ENCODE measurements at regions not wholly inside any gene's neighbourhood (a gene's known extent, or its start where the extent isn't known, plus 50 kb on each side); places are given as distances from the start of the nearest gene placed in this dataset.

DNA sequence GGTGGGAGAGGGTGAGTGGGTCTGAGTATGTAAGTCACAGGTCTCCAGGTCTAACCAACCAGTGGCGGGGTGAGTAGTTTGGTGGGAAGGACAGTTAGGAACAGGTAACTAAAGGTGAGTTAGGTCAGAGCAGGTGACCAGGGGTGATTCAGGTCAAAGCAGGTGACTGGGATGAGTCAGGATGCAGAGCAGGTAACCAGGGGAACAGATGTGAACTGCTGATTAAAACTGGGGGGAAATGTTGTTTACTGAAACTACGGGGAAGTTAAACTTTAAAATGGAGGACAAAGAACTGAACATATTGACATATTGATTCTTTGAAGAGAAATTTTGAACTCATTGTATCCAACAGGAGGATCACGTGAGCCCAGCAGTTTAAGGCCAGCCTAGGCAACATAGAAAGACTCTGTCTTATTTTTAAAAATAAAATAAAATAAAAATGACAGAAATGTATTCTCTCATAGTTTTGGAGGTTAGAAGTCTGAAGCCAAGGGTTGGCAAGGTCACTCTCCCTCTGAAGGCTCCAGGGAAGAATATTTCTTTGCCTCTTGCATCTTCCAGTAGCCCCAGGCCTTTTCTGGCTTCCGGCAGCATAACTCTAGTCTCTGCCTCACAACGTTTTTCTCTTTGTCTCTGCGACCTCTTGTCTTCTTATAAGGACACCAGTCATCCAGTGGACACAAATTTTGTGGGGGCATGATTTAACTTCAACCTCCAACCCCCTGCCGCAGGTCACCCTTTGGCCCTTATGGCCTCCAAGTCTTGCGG, 64.3 kb upstream of the TINAGL1 start:
- BruUV-seq (replicated peaks) = no TSS peak
- Histone ChIP-seq H3K36me3 (ENCODE audit: insufficient read depth, low read length) (no peaks in the 10 kb centered on the region), H3K4me2 (ENCODE audit: low read length) (no peak overlapping the region), H4K20me1 (ENCODE audit: insufficient read depth, low read length) (no peaks in the 10 kb centered on the region), H3K4me1 (ENCODE audit: insufficient read depth, low read length, poor library complexity, severe bottlenecking) (no peaks in the 10 kb centered on the region), H3K9me2 (ENCODE audit: insufficient read depth, low read length) (no peaks in the 10 kb centered on the region), H3K79me2 (ENCODE audit: insufficient read depth, low read depth, low read length) (no peaks in the 10 kb centered on the region), H3K27ac (ENCODE audit: low read depth, low read length, poor library complexity, severe bottlenecking) (no peak overlapping the region), H2AFZ (ENCODE audit: low read length) (no peak overlapping the region), H3K4me3 (ENCODE audit: low read depth, low read length, poor library complexity, severe bottlenecking) (no peak overlapping the region), H3K9me3 (ENCODE audit: low read length) (no peaks in the 10 kb centered on the region; the same call in 1 of the 2 replicates)
- TF ChIP-seq EZH2phosphoT487 (IDR thresholded peaks at IDR 0.05; ENCODE audit: borderline replicate concordance, low read depth, low read length) (no peak), CTCF (conservative IDR thresholded peaks at IDR 0.05; ENCODE audit: low read length) (no peak)
- ChIA-PET CTCF (ENCODE audit: unreplicated experiment) (no interaction called here), POLR2A (no interaction called here)
- intact Hi-C loops (cut with micrococcal nuclease; ENCODE audit: unreplicated experiment) = no loop called here
- no peak for DNase-seq (ENCODE audit: low spot score)

DNA sequence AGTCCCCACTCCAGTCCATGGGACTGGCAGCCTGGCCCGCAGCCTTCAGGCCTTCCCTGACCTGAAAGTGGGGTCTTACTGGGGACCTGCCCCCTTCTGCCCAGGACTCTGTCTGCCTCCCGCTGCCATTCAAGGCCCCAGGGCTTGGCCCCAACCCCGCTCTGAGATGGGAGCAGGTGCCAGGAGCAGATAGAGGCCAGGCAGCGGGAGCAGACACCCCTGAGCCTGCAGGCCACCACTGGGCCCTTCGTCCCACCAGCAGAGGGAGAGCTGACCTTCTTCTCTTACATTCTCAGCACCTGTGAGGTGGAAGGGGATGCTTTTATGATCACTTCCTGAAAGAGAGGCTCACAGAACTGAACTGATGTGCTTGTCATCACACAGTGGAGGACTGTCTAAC, 62.2 kb upstream of the TINAGL1 start:
- no TSS peak for BruUV-seq (replicated peaks)
- TF ChIP-seq CTCF (conservative IDR thresholded peaks at IDR 0.05; ENCODE audit: low read length) = no peak
- TF ChIP-seq EZH2phosphoT487 (IDR thresholded peaks at IDR 0.05; ENCODE audit: borderline replicate concordance, low read depth, low read length) = no peak
- Histone ChIP-seq H2AFZ (ENCODE audit: low read length) (no peak overlapping the region), H3K4me2 (ENCODE audit: low read length) (no peak overlapping the region), H3K4me3 (ENCODE audit: low read depth, low read length, poor library complexity, severe bottlenecking) (no peak overlapping the region), H4K20me1 (ENCODE audit: insufficient read depth, low read length) (no peaks in the 10 kb centered on the region), H3K9me2 (ENCODE audit: insufficient read depth, low read length) (no peaks in the 10 kb centered on the region), H3K27ac (ENCODE audit: low read depth, low read length, poor library complexity, severe bottlenecking) (no peak overlapping the region), H3K9me3 (ENCODE audit: low read length) (no peaks in the 10 kb centered on the region; the same call in 1 of the 2 replicates), H3K79me2 (ENCODE audit: insufficient read depth, low read depth, low read length) (no peaks in the 10 kb centered on the region), H3K36me3 (ENCODE audit: insufficient read depth, low read length) (no peaks in the 10 kb centered on the region), H3K4me1 (ENCODE audit: insufficient read depth, low read length, poor library complexity, severe bottlenecking) (no peaks in the 10 kb centered on the region)
- DNase-seq (ENCODE audit: low spot score) = no peak
- intact Hi-C loops (cut with micrococcal nuclease; ENCODE audit: unreplicated experiment) = no loop called here
- CTCF ChIA-PET (ENCODE audit: unreplicated experiment) = no interaction called here
- POLR2A ChIA-PET = no interaction called here

DNA sequence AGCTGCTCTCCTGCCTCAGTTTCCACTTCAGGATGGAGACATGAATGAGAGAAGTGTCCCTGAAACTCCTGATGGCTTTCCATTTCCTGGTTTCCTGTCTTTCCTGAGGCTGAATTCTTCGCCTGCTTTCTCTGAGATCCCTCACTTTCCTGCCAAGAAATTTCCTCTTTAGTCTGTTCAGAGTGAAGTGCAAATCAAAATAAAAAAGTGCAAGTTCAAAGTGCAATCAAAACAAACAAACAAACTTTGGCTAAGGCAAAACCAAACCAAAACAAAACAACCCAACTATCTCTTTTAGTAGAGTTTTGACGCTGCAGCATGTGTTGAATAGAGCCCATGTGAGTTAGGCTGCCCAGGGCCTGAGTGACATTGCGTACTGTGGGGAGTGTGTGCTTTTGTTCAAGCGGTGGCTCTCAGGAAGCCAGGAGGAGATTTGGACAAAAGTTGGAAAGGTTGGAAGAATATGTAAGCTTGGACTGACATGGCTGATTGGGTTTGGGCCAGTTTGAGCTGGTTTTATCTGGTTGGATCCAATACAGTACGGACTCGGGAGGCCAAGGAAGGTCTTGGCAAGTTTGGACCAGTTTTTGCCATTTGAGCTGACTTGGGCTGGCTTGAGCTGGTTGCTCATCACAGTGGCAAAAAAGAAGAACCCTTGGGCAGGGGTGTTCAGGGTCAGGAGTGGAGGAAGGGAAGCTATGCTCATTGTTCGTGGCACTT, 61.1 kb upstream of the TINAGL1 start:
- ChIA-PET POLR2A (no interaction called here), CTCF (ENCODE audit: unreplicated experiment) (no interaction called here)
- Histone ChIP-seq H3K36me3 (ENCODE audit: insufficient read depth, low read length) (no peaks in the 10 kb centered on the region), H4K20me1 (ENCODE audit: insufficient read depth, low read length) (no peaks in the 10 kb centered on the region), H3K79me2 (ENCODE audit: insufficient read depth, low read depth, low read length) (no peaks in the 10 kb centered on the region), H3K9me2 (ENCODE audit: insufficient read depth, low read length) (no peaks in the 10 kb centered on the region), H3K9me3 (ENCODE audit: low read length) (no peaks in the 10 kb centered on the region; the same call in 1 of the 2 replicates), H3K27ac (ENCODE audit: low read depth, low read length, poor library complexity, severe bottlenecking) (no peak overlapping the region), H3K4me2 (ENCODE audit: low read length) (no peak overlapping the region), H2AFZ (ENCODE audit: low read length) (no peak overlapping the region), H3K4me1 (ENCODE audit: insufficient read depth, low read length, poor library complexity, severe bottlenecking) (no peaks in the 10 kb centered on the region), H3K4me3 (ENCODE audit: low read depth, low read length, poor library complexity, severe bottlenecking) (no peak overlapping the region)
- no TSS peak for BruUV-seq (replicated peaks)
- TF ChIP-seq CTCF (conservative IDR thresholded peaks at IDR 0.05; ENCODE audit: low read length) (no peak), EZH2phosphoT487 (IDR thresholded peaks at IDR 0.05; ENCODE audit: borderline replicate concordance, low read depth, low read length) (no peak)
- DNase-seq (ENCODE audit: low spot score) = no peak
- intact Hi-C loops (cut with micrococcal nuclease; ENCODE audit: unreplicated experiment) = no loop called here

All from OCI-LY7 (cell line).